ENCODE measurements at regions not wholly inside any gene's neighbourhood (a gene's known extent, or its start where the extent isn't known, plus 50 kb on each side); places are given as distances from the start of the nearest gene placed in this dataset.

- TF ChIP-seq HDAC6 (IDR thresholded peaks at IDR 0.05; ENCODE audit: low read depth, low read length), result no peak
- no peak for TF ChIP-seq TEAD4 (IDR thresholded peaks at IDR 0.05; ENCODE audit: low read depth, low read length)
- no peak for TF ChIP-seq EP300 (IDR thresholded peaks at IDR 0.05; ENCODE audit: borderline replicate concordance in 1 of 2, low read depth in 2 of 2, low read length in 2 of 2)
- no peak for TF ChIP-seq GABPA (IDR thresholded peaks at IDR 0.05; ENCODE audit: borderline replicate concordance, insufficient read depth, low read length)
- no peak for TF ChIP-seq USF2 (IDR thresholded peaks at IDR 0.05; ENCODE audit: low read length)
- no peak for TF ChIP-seq POLR2AphosphoS5 (IDR thresholded peaks at IDR 0.05; ENCODE audit: low read depth, low read length)
- TF ChIP-seq CTCF (IDR thresholded peaks at IDR 0.05; ENCODE audit: control extremely low read depth in 1 of 3, insufficient read depth in 1 of 3, low read depth in 1 of 3, low read length in 3 of 3), result no peak
- no peak for TF ChIP-seq EZH2 (IDR thresholded peaks at IDR 0.05; ENCODE audit: low read depth, low read length, severe bottlenecking)
- TF ChIP-seq RAD21 (IDR thresholded peaks at IDR 0.05 in 1 of 2, conservative IDR thresholded peaks at IDR 0.05 in 1 of 2; ENCODE audit: low read depth in 2 of 2, low read length in 2 of 2), result no peak
- TF ChIP-seq GTF2F1 (IDR thresholded peaks at IDR 0.05; ENCODE audit: borderline replicate concordance, low read depth, low read length), result no peak
- TF ChIP-seq CREB1 (IDR thresholded peaks at IDR 0.05), result no peak
Measured at GRCh38 chr4:111838406-111838930, 306.8 kb upstream of the FAM241A start.
